Upper lobe of left lung (tissue), 6 donors: ENCODE measurements at regions not wholly inside any gene's neighbourhood (a gene's known extent, or its start where the extent isn't known, plus 50 kb on each side); places are given as distances from the start of the nearest gene placed in this dataset.

Experiments used
- ATAC-seq, 2 donors: fragments of 200-7000 bp; cut with Tn5 transposase; one replicate each; pipeline ENCODE4 v1.9.1; 2022; ENCODE audit warnings: mild to moderate bottlenecking in 2 of 2, moderate library complexity in 2 of 2; ENCODE audit not compliant: low FRiP score in 2 of 2
- DNase-seq, 2 donors: peaks; one replicate each; pipeline ENCODE4 v3.0.0-alpha.2; 2019 to 2020
- H3K27ac ChIP-seq, 4 donors: fragments of 200-600 bp; sonication (generic); one replicate each; pipeline ENCODE4 v1.5.1; 2016 to 2019
- H3K27me3 ChIP-seq, 4 donors: fragments of 200-600 bp; sonication (generic); one replicate each; pipeline ENCODE4 v1.5.1; 2017 to 2019
- H3K36me3 ChIP-seq, 4 donors: fragments of 200-600 bp; sonication (generic); one replicate each; pipeline ENCODE4 v1.5.1; 2016 to 2019
- H3K4me1 ChIP-seq, 4 donors: fragments of 200-600 bp; sonication (generic); one replicate each; pipeline ENCODE4 v1.5.1; 2018 to 2019
- H3K4me3 ChIP-seq, 4 donors: fragments of 200-600 bp; sonication (generic); one replicate each; pipeline ENCODE4 v1.5.1; 2017 to 2019; ENCODE audit warnings: mild to moderate bottlenecking in 2 of 4, moderate library complexity in 1 of 4
- H3K9me3 ChIP-seq, 4 donors: fragments of 200-600 bp; sonication (generic); one replicate each; pipeline ENCODE4 v1.5.1; 2018 to 2019
- CTCF ChIP-seq, 6 experiments: fragments of 450-650 bp in 4 of 6; fragments of 200-600 bp in 2 of 6; sonication (generic) in 2 of 6; IDR thresholded peaks; one replicate each; pipeline ENCODE4 v1.5.1; 2016 to 2019; ENCODE audit warnings: antibody characterized with exemption in 6 of 6
- EP300 ChIP-seq, 4 donors: sonication (generic); formaldehyde crosslinking; IDR thresholded peaks; one replicate each; pipeline ENCODE4 v1.5.1; 2017; ENCODE audit warnings: antibody characterized with exemption in 4 of 4, control low read depth in 2 of 4
- POLR2A ChIP-seq, 4 donors: fragments of 450-650 bp; IDR thresholded peaks; one replicate each; pipeline ENCODE4 v1.5.1; 2016 to 2017; ENCODE audit warnings: antibody characterized with exemption in 4 of 4, mild to moderate bottlenecking in 2 of 4
- POLR2AphosphoS5 ChIP-seq, 2 donors: sonication (generic); formaldehyde crosslinking; IDR thresholded peaks; one replicate each; pipeline ENCODE4 v1.5.1; 2017; ENCODE audit warnings: antibody characterized with exemption in 2 of 2
- WGBS, 2 donors: methylation state at CpG; one replicate each; pipeline ENCODE4 v1.1.5; 2017 to 2018; 5-methylcytosine and 5-hydroxymethylcytosine counted together
- donor health status: DM: no; HTN: no; CAD: no; lungs with moderate emphysema.
- donor health status: DM: no; HTN: yes; CAD: no; lungs with severe emphysema.

GRCh38 chr18:27585602-27586173 lies 400.6 kb upstream of the CHST9 start:
- Histone ChIP-seq H3K27me3 (no peaks in the 10 kb centered on the region), H3K36me3 (no peaks in the 10 kb centered on the region), H3K27ac (no peak overlapping the region), H3K4me3 (no peak overlapping the region), H3K9me3 (peaks cover 0 to 13% (median 3%) of the 10 kb centered on the region in 4 donors), H3K4me1 (no peaks in the 10 kb centered on the region)
- ATAC-seq (no peak), DNase-seq (no peak)
- TF ChIP-seq POLR2AphosphoS5 (IDR thresholded peaks at IDR 0.05) (no peak), CTCF (IDR thresholded peaks at IDR 0.05) (no peak), EP300 (IDR thresholded peaks at IDR 0.05) (no peak), POLR2A (IDR thresholded peaks at IDR 0.05) (no peak)
- WGBS, 2 donors: 43 to 54% methylated on average over 10 of the region's 10 CpGs

- ATAC-seq: no peak
- no peaks in the 10 kb centered on the region for H3K36me3 ChIP-seq
- no peak for DNase-seq
- no peak overlapping the region for H3K27ac ChIP-seq
- no peak overlapping the region for H3K4me3 ChIP-seq
- peaks cover 0 to 13% (median 3%) of the 10 kb centered on the region in 4 donors for H3K9me3 ChIP-seq
- H3K4me1 ChIP-seq: no peaks in the 10 kb centered on the region
- 75 to 82% methylated on average over 1 of the region's 1 CpG for WGBS, 2 donors
- no peaks in the 10 kb centered on the region for H3K27me3 ChIP-seq
- TF ChIP-seq CTCF (IDR thresholded peaks at IDR 0.05): no peak
- TF ChIP-seq POLR2AphosphoS5 (IDR thresholded peaks at IDR 0.05): no peak
- no peak for TF ChIP-seq EP300 (IDR thresholded peaks at IDR 0.05)
- no peak for TF ChIP-seq POLR2A (IDR thresholded peaks at IDR 0.05)
Measured at GRCh38 chr18:27583466-27583865, 398.4 kb upstream of the CHST9 start.

GRCh38 chr18:27582760-27583412 lies 397.8 kb upstream of the CHST9 start:
- DNase-seq: no peak
- TF ChIP-seq POLR2AphosphoS5 (IDR thresholded peaks at IDR 0.05) (no peak), EP300 (IDR thresholded peaks at IDR 0.05) (no peak), POLR2A (IDR thresholded peaks at IDR 0.05) (no peak), CTCF (IDR thresholded peaks at IDR 0.05) (no peak)
- H3K9me3 ChIP-seq: peaks cover 0 to 13% (median 3%) of the 10 kb centered on the region in 4 donors
- H3K4me3 ChIP-seq: no peak overlapping the region
- no peak for ATAC-seq
- no peak overlapping the region for H3K27ac ChIP-seq
- H3K27me3 ChIP-seq: no peaks in the 10 kb centered on the region
- 61 to 85% methylated on average over 4 of the region's 4 CpGs for WGBS, 2 donors
- no peaks in the 10 kb centered on the region for H3K36me3 ChIP-seq
- H3K4me1 ChIP-seq: no peaks in the 10 kb centered on the region

- no peaks in the 10 kb centered on the region for H3K27me3 ChIP-seq
- H3K36me3 ChIP-seq: no peaks in the 10 kb centered on the region
- ATAC-seq (no peak), DNase-seq (no peak)
- H3K27ac ChIP-seq: no peak overlapping the region
- H3K4me3 ChIP-seq: no peak overlapping the region
- no peaks in the 10 kb centered on the region for H3K4me1 ChIP-seq
- H3K9me3 ChIP-seq: peaks cover 0 to 13% (median 3%) of the 10 kb centered on the region in 4 donors
- no peak for TF ChIP-seq POLR2A (IDR thresholded peaks at IDR 0.05)
- no peak for TF ChIP-seq CTCF (IDR thresholded peaks at IDR 0.05)
- TF ChIP-seq POLR2AphosphoS5 (IDR thresholded peaks at IDR 0.05): no peak
- TF ChIP-seq EP300 (IDR thresholded peaks at IDR 0.05): no peak
- WGBS, 2 donors: 76 to 87% methylated on average over 3 of the region's 3 CpGs
Measured at GRCh38 chr18:27581296-27581904, 396.3 kb upstream of the CHST9 start.
